A172 (cell line): ENCODE measurements at regions not wholly inside any gene's neighbourhood (a gene's known extent, or its start where the extent isn't known, plus 50 kb on each side); places are given as distances from the start of the nearest gene placed in this dataset.

Source experiments
- DNase-seq: peaks from one replicate; pipeline ENCODE4 v3.0.0-alpha.2; 2015; ENCODE audit warnings: low spot score

DNA sequence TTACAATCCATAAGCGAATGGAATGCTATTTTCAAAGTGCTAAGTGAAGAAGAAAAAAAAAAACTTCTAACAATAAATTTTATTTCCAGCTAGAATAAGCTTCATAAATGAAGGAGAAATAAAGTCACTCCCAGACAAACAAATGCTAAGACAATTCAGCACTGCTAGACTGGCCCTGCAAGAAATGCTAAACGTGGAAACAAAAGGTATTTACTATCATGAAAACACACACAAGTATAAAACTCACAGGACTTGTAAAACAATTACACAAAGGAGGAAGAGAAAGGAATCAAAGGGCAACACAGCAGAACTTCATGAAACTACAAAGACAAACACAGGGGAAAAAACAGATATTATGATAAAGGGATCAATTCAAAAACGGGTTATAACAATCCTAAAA is 85.8 kb upstream of the NELL2 start:
- DNase-seq, result no peak

DNA sequence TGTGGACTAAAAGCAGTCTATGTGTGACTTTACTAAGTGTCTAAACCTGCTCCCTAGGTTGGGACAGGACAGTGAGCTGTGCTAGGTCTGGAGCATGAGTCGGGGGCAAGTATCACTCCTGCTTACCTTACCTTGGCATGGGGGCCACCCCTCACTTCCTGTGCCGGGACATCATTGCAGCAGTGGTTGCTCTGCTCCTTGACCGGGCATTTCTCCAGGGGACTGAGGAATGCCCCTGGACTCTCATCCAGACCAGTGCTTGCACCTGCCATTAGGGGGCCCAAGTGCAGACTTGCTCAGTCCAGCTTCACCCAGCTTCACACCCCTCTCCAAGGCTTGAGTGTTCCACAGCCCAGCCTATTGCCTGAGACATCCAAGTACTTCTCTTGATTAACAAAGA is 84.7 kb upstream of the NELL2 start:
- no peak for DNase-seq

DNA sequence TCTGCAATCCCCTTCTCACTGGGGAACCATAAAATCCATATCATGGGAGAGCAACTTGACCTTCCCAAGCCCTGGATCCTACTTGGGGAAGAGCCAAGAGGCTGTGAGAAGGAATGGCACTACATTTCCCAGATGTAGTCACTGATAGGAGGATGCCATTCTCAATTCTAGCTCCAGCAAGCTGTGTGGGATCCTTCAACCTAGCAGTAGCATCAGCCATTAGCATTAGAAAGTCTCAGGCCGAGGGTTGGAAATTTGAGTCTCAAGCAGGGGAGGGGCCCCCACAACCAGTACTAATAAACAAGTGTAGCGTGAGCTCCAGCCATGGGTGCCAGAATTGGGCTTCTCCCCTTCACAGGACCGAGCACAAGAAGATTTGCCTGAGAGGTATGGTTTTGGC is 84.3 kb upstream of the NELL2 start:
- no peak for DNase-seq

DNA sequence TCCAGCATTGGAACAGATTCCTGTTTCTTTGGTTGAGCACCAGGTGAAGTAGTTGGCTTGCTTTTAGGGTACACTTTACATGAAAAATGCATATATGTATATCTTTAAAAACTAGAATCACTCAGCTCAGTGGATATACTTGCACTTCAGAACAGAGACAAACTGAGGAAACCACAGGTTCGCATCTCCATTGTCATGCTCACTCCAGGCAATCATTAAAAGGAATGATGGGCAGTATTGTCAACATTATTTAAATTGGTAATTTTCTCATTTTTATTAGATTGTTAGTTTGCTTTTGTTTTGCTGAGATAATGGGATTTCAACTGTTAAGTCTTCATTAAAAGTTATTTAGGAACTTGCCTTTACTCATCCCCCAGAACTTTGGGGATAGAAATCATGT is 71.0 kb upstream of the NELL2 start:
- no peak for DNase-seq

DNA sequence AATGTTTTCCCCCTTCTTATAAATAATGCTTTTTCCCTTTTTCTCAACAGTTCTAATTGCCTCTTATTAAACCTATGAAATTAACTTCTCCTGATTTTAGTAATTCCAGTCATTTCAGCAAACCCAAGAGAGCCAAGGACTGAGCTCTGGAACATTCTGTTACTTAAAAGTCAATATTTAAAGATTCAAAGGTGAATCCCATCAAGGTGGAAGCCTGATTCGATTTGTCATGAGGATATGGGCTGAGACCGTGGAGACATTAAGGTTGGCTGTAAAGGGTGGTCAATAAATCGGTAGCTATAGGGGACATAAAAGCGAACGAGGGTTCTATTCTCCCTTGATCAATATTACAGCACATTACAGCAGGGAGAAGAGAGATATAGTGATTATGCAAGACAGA is 66.6 kb upstream of the NELL2 start:
- no peak for DNase-seq

DNA sequence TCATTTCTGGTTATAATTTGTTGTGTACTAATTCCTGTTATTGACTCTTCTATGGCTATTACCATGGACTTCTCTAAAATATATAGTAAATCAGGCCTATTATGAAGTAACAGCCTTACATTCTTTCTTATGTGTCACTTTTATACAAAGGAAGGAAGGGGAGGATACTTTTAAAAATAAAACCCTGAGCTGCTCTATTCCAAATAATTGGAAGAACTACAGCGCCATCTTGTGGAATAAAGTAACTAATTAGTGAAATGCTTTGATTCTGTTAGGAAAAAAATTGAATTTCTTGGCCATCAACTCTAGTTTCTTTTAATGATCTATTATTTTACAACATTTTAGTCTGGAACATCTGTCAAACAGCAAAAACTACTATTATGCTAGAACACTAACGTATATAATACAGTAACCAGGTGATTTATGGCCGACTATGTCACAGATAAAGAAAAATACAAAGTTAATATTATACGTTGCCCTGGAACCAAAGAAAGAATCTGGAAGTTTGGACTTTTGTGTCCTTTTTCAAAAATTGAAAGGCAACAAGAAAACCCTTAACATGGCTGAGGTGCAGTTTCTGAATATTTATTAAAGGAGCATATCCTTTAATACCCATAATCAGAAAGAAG is 55.0 kb upstream of the NELL2 start:
- DNase-seq, result peak; percentile 54

DNA sequence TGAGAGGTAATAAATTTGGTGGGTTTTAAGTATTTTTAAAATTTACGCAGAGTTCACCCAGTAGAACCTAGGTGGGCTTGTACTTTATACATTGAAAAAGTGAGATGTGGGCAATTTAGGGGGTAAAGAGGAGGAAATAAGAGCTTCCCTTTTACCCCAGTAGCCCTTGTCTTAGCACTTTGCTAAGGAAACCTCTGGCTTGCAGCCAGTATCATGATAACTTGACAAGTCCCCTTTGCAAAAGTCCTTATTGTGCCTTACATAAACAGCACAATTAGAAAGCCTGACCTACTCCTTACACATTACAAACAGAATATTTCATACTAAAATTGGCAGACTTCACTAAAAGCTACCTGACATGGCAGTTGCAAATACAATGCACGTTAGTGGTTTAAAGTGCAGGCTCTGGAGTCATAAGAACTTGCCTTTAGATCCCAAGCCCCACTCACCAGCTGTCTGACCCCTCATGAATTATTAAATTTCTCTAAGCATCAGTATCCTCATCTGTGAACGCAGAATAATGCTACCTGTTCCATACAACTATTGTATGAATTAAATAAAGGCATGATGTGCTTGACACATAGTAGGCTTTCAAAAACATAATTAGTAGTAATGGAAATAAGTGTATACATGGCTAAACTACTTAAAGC is 53.2 kb upstream of the NELL2 start:
- no peak for DNase-seq
